22Rv1 (cell line): ENCODE measurements at regions not wholly inside any gene's neighbourhood (a gene's known extent, or its start where the extent isn't known, plus 50 kb on each side); places are given as distances from the start of the nearest gene placed in this dataset.

Experiments used
- H3K27ac ChIP-seq: fragments of 450-650 bp; 2 replicates; pipeline ENCODE4 v1.5.1; 2017
- CTCF ChIP-seq: fragments of 450-650 bp; IDR thresholded peaks from 2 replicates; pipeline ENCODE4 v1.5.1; 2017; ENCODE audit warnings: mild to moderate bottlenecking
- ZFX ChIP-seq: fragments of 450-650 bp; IDR thresholded peaks from 2 replicates; pipeline ENCODE4 v1.6.1; 2017; ENCODE audit warnings: antibody characterized with exemption, borderline replicate concordance

DNA sequence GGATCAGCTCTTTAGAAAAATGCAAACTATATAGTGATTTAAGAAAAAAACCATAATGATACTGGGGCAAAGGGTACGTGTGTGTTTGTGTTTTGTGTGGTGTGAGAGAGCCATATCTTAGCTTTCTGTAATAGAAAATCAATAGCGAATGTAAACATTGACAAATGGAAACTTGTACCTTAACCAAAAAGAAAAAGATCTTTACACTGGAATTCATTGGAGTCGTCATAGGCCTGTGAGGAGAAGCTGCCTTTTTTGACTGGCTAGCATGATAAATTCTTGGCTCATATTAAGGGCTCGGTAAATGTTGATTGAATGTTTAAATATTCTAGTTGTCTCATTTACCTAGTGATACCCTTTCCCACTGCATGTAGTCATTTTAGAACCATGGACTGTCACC, 161.8 kb upstream of the ASCC3 start:
- TF ChIP-seq CTCF (no peak), ZFX (no peak)
- H3K27ac ChIP-seq = no peak overlapping the region

GRCh38 chr6:101058296-101058695, 177.2 kb upstream of the ASCC3 start:
- TF ChIP-seq ZFX = no peak
- no peak for TF ChIP-seq CTCF
- no peak overlapping the region for H3K27ac ChIP-seq

GRCh38 chr6:101066481-101066880, 185.4 kb upstream of the ASCC3 start:
- TF ChIP-seq CTCF (no peak), ZFX (no peak)
- no peak overlapping the region for H3K27ac ChIP-seq

DNA sequence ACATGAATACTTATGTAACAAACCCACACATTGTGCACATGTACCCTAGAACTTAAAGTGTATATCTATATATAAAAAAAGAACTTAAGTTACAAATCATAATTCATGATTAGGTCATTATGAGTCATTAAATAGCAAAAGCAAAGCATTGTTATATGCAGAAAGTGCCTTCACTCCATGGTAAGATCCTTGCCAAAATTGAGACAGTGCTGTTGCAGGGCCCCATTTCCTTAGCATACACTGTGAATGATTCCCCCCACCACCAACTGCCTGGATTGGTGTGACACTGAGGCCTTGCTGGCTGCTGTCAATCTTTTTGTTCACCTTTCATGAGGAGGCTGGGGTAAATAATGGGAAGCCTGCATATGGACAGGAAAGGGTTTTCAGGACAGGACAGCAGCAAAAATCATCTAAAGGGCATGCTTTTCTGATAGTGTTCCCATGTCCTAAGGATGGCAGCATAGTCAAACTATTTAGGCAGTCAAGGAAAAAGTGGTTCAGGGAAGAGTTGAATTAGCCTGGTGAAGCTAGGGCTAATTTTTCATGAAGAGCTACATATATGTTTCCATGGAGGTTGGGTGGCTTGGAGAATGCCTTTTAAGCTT, 188.2 kb upstream of the ASCC3 start:
- no peak overlapping the region for H3K27ac ChIP-seq
- TF ChIP-seq ZFX (no peak), CTCF (no peak)

DNA sequence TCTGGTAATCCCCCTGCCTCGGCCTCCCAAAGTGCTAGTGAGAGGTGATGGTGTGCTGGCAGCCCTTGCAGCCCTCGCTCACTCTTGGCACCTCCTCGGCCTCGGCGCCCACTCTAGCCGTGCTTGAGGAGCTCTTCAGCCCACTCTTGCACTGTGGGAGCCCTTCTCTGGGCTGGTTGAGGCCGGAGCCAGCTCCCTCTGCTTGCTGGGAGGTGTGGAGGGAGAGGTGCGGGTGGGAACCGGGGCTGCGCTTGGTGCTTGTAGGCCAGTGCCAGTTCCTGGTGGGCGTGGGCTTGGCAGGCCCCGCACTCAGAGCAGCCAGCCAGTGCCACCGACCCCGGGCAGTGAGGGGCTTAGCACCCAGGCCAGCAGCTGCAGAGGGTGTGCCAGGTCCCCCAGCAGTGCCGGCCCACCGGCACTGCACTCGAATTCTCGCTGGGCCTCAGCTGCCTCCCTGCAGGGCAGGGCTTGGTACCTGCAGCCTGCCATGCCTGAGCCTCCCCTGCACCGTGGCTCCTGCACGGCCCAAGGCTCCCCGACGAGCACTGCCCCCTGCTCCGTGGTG, 189.0 kb upstream of the ASCC3 start:
- TF ChIP-seq ZFX (no peak), CTCF (no peak)
- H3K27ac ChIP-seq = no peak overlapping the region

DNA sequence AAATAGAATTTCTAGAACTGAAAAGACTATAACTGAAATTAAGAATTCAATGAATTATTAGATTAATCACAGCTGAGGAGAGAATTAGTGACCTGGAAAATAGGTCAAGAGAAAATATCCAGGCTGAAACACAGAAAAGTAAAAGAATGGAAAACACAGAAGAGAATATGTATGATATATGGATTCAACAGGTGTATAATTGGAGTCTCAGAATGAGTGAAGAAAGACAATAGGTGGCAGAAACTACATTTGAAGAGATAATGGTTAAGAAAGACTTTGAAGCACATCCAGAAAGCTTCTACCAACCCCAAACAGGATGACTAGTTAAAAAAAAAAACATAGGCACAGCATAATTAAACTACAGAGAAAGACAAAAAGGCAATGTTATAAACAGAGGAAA, 196.2 kb upstream of the ASCC3 start:
- TF ChIP-seq CTCF = no peak
- no peak for TF ChIP-seq ZFX
- H3K27ac ChIP-seq = no peak overlapping the region

- TF ChIP-seq ZFX (no peak), CTCF (no peak)
- no peak overlapping the region for H3K27ac ChIP-seq
These were observed 198.7 kb upstream of the ASCC3 start for GRCh38 chr6:101079696-101080270.
